KOPT-K1 (cell line): ENCODE measurements at regions not wholly inside any gene's neighbourhood (a gene's known extent, or its start where the extent isn't known, plus 50 kb on each side); places are given as distances from the start of the nearest gene placed in this dataset.
A peak's percentile ranks its signal among the peaks of the same experiment; 100 is the strongest.

Source experiments
- H3K27ac ChIP-seq: fragments of 200-600 bp; sonication (generic); 2 replicates; pipeline ENCODE4 v1.5.1; 2016; ENCODE audit warnings: antibody characterized with exemption, mild to moderate bottlenecking, low read depth, low read length; ENCODE audit not compliant: poor library complexity, severe bottlenecking
- H3K36me3 ChIP-seq: fragments of 200-600 bp; sonication (generic); 2 replicates; pipeline ENCODE4 v1.5.1; 2017; ENCODE audit warnings: antibody characterized with exemption, mild to moderate bottlenecking, low read length, moderate library complexity; ENCODE audit not compliant: insufficient read depth
- H3K9me3 ChIP-seq: fragments of 200-600 bp; sonication (generic); 2 replicates; pipeline ENCODE4 v1.5.1; 2017; ENCODE audit warnings: antibody characterized with exemption, low read length, mild to moderate bottlenecking; ENCODE audit not compliant: insufficient read depth, poor library complexity, severe bottlenecking

DNA sequence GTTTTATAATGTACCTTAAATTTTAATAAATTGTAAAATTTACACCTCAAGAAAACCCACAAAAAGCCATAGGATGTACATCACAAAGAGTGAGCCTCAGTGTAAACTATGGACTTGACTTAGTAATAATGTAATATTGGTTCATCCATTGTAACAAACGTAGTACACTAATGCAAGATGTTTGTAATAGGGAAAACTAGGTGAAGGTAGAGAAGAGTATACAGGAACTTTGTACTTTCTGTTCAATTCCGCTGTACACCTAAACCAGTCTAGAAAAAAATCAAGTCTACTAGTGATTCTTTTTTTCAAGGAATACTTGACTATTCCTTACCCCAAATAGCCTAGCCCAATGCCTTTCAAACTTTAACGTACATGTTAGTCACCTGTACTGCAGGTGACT lies 222.3 kb upstream of the FGGY start:
- H3K9me3 ChIP-seq: no peaks in the 10 kb centered on the region
- H3K27ac ChIP-seq: no peak overlapping the region
- H3K36me3 ChIP-seq: no peaks in the 10 kb centered on the region

DNA sequence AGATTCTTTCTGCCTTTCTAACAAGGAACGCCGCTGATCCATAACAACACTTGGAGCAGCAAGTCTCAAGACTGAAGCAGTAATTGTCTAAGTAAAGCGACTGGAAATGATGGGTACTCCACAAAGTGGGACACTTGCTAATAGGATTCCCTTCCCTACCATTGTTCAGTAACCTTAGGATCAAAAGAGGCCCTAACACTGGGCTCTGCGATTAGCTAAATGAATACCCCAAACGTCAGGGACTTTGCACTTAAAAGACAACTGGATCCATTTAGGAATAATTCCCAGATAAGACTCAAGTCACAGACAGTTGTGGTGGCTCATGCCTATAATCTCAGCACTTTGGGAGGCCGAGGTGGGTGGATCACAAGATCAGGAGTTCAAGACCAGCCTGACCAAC lies 221.9 kb upstream of the FGGY start:
- H3K36me3 ChIP-seq: no peaks in the 10 kb centered on the region
- no peak overlapping the region for H3K27ac ChIP-seq
- H3K9me3 ChIP-seq: no peaks in the 10 kb centered on the region

DNA sequence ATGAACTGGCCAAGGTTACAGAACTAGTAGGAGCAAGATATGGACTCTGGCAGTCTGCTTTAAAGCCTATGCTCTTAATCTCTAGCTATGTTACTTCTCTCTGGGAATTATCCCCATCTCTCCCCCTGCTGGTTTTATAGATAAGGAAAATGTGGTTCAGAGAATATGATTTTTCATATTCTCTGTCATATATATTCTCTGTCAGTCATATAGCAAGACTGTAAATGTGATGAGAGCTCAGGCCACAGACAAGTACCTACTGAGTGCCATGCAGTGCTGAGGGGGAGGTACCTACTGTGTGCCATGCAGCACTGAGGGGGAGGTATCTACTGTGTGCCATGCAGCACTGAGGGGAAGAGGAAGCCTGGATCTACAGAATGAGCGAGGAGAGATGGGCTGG lies 220.3 kb upstream of the FGGY start:
- no peaks in the 10 kb centered on the region for H3K36me3 ChIP-seq
- no peaks in the 10 kb centered on the region for H3K9me3 ChIP-seq
- H3K27ac ChIP-seq: no peak overlapping the region

DNA sequence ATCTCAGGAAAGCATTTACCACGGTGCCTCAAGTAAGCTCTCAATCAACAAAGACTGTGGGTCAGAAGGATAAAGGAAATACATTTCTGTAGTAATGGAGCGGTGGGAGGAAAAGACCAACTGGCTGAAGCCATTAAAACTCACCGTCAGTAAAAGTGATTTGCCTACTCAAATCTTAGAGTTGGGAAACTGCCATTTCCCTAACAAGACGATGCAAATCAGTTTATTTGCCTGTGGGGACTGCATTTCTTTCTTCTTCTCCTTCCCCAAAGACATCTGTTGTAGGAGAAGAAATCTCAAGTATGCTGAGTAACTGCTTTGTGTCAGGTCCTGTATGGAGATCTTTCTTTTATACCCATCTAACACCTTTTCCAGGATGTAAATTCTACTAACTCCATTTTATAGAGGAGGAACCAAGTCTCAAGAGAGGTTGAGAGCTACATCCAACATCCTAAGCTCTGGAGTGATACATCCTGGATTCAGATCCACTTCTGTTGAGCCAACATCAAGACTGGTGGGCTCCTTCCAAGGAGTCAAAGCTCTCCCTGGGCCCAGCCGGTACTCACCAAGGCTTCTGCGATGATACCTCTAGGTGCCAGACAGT lies 219.3 kb upstream of the FGGY start:
- Histone ChIP-seq H3K9me3 (no peaks in the 10 kb centered on the region), H3K27ac (no peak overlapping the region)

DNA sequence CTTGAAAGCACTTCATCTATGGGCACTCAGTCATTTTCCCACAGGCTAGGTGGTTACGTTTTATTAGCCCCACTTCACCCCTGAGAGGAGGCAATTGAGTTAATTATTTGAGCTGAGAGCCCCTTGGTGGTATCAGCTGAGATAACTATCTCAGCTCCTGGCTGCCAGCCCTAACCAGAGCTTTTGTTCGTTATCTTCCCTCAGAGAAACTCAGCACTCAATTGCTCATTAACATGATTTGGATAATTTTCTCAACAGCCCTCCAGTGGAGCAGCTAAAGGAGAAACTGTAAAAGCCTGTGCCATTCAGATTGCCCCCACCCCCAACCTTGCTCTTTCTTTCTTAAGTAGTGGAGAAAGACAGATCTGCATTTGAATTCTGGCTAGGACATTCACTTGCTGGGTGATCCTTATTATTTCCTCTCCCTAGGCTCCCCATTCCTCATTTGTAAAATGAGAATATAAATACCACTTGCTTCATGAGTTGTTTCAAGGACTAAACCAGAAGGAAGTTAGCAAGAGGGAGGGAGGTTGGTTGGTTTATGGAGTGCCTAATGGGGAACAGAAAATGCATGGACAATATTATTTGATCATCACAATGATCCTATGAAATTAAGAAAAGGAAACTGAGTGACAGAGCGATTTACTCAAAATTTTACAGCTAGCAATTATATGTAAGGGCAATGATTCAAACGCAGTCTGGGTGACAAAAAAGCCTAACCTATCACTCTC lies 218.7 kb upstream of the FGGY start:
- H3K27ac ChIP-seq: no peak overlapping the region
- no peaks in the 10 kb centered on the region for H3K9me3 ChIP-seq
- H3K36me3 ChIP-seq: no peaks in the 10 kb centered on the region

More for the DNA sequence above, 219.3 kb upstream of the FGGY start:
- H3K36me3 ChIP-seq: no peaks in the 10 kb centered on the region

DNA sequence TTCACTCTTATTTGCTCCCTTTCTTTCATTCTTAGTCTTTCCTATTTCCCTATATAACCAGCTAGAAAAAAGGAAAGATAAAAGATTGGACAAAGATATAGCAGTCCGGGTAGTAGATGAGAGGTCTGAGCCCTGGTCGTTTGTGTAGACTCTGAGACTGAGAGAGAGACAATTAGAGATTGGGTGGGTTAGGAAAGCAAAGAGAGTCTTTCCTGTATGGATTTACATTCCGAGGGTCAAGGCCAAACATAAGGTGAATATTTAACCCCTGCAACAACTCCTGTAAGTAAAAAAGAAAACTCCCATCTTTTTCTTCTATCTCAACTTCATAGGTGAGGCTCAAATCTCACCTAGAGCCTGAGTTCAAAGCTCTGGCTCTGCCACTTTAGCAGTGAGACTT lies 218.0 kb upstream of the FGGY start:
- H3K9me3 ChIP-seq: no peaks in the 10 kb centered on the region
- no peaks in the 10 kb centered on the region for H3K36me3 ChIP-seq
- no peak overlapping the region for H3K27ac ChIP-seq

DNA sequence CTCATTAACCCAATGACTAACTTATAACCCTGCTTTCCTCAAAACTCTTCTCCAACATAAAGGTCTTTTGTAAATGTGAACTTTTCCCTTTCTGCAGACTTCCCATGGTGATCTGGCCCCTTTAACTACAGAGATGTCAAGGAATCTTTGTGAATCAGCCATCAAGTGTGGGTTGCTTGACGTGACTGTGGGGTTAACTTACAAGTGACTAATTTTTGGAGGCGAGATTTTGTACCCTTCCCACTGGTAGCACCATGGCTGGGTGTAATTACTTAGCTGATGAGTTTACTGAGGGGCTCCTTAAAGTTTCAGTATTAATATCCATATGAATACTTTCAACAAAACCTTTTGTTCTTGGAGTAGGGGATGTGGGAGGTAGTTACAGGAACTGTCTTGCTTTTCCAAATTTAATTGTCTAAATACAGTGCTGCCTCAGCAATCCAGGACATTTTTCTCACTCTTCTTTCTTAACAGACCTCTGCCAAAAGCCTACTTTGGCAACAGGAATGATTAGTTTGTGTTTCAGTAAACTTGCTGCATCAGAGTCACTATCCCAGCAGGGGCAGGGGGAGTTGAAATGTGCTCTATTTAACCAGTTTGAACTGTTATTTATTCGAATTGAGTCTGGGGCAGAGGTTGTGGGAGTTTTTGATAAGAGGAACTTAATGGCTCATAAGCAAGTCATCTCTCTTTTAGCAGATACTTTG lies 217.3 kb upstream of the FGGY start:
- no peak overlapping the region for H3K27ac ChIP-seq
- H3K36me3 ChIP-seq: no peaks in the 10 kb centered on the region
- no peaks in the 10 kb centered on the region for H3K9me3 ChIP-seq

DNA sequence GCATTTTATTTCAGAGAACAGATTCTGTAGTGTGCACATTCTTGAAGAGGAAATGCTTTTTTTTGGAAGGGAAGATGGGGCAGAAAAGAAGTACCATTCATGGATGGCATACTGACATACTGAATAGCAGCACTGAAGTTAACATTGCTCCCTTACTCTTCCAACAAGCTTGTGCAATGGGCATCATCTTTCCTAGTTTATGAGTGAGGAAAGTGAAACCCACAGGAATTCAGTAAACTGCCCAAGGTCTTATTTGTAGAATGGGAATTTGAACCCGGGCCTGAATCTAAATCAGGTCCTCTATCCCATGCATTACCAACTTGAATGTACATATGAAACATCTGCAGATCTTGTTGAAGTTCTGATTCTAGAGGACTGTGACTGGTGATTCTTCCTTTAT lies 215.7 kb upstream of the FGGY start:
- Histone ChIP-seq H3K27ac (no peak overlapping the region), H3K9me3 (no peaks in the 10 kb centered on the region), H3K36me3 (no peaks in the 10 kb centered on the region)

DNA sequence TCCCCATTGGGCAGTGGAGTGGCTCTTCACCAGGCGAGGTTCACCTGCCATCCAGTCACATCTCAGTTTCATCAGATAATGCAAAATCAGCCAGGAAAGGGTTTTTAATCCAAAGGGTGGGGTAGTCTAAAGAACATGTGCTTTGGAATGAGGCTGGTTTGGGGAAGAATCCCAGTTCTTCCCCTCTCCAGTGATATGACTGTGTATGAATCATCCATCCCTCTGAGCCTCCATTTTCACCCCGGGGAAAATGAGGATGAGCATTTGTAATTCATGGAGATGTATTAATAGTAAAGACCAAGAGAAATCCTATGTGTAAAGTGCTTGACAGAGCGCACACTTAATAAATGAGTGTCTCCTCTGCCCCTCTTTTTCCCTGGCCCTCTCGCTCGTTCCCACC lies 215.1 kb upstream of the FGGY start:
- Histone ChIP-seq H3K36me3 (no peaks in the 10 kb centered on the region), H3K9me3 (no peaks in the 10 kb centered on the region), H3K27ac (no peak overlapping the region)

DNA sequence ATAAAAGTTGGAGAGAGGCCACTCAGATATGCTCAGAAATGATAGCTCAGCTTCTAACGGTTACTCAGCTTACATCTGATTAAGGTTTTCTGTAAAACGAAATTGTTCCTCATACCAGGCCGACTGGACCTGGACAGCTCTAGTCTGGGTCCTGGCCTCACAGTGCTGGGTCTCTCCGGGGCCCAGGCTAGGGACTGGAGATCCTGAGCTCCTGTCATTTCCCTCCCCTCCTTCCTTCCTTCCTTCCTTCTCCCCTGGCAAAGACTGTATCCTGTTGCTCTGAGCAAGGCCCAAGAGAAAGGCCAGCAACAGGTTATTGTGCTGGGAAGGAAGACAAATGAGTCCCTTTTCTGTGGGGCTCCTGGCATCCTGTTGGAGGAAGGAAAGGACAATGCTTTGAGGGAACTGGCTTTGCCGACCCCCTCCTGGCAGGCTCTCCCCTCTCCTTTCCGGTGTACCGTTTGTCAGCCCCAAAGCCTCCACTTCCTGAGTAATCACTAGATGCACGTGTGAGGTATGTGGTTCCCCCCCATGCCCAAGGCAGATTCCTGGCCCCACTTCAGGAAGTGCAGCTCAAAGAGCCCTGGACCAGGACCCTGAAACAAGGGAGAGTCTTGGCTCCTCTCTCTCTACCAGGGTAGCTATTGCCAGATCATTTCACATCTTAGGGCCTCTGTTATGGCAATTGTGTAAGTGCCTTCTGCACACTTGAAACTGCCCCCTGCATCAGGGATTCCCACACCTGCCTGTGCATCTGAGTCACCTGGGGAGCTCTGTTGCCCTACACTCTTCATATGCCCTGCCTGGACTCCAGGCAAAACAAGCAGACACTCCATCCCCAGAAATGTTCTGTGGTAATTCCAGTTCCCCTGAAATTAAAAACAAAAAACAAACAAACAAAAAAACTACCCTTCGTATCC lies 212.7 kb upstream of the FGGY start:
- H3K9me3 ChIP-seq: peaks cover 3% of the 10 kb centered on the region
- peak overlapping the region; percentile 37 for H3K27ac ChIP-seq
- H3K36me3 ChIP-seq: no peaks in the 10 kb centered on the region

DNA sequence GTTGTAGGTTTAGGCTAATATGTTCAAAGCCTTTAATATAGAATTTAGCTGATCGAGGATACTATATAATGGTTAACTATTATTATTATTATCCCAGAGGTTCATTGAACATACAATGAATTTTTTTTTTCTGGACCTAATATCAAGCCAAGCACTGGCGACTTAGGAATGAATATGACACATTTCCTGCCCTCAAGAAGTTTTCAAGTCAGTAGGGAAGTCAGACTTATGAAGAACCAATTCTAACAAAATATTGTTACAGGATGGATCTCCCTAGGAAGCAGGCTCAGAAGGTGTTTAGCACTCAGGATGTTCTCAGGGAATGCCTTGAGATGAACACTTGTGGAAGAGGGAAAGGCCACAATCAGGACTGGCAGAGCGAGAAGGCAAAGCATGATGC lies 211.8 kb upstream of the FGGY start:
- no peak overlapping the region for H3K27ac ChIP-seq
- H3K36me3 ChIP-seq: no peaks in the 10 kb centered on the region
- H3K9me3 ChIP-seq: peaks cover 8% of the 10 kb centered on the region

DNA sequence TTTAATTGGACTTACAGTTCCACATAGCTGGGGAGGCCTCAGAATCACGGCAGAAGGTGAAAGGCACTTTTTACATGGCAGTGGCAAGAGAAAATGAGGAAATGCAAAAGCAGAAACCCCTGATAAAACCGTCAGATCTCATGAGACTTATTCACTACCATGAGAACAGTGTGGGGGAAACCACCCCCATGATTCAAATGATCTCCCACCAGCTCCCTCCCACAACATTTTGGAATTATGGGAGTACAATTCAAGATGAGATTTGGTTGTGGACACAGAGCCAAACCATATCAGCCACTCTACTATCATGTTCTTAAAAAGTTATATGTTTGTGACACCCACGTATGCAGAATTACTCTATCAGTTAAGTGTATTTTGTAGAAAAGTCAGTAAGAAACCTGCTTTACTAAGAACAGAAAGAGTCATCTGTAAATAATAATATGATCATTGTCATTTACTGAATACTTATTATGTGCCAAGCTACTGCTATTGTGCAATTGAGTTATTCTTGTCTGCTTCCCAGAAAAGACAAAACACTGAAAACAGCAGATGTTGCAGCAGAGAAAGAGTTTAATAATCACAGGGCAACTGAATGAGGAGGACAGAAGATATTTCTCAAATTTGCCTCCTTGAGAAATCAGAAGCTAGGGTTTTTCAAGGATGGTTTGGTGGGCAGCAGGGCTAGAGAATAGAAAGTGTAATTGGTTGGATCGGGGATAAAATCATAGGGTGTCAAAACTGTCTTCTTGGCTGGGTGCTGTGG lies 207.7 kb upstream of the FGGY start:
- Histone ChIP-seq H3K9me3 (peaks cover 8% of the 10 kb centered on the region), H3K36me3 (no peaks in the 10 kb centered on the region), H3K27ac (no peak overlapping the region)

DNA sequence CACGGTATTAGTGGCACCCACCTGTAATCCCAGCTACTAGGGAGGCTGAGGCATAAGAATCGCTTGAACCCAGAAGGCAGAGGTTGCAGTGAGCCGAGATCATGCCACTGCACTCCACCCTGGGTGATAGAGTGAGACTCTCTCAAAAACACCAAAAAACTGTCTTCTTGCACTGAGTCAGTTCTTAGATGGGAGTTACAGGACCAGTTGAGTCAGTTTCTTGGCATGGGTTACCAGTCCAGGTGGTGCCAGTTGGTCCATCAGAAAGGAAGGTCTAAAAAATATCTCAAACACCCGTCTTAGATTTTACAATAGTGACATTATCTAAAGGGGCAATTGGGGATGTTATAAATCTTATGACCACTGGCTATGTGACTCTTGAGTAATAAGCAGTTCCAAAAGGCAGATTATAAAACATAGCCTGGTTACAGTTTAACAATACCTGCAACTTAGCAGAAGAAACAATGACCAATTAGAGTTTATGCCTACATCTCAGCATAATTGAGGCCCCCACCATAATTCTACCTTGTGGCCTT lies 206.9 kb upstream of the FGGY start:
- Histone ChIP-seq H3K27ac (no peak overlapping the region), H3K36me3 (no peaks in the 10 kb centered on the region), H3K9me3 (peaks cover 8% of the 10 kb centered on the region)

DNA sequence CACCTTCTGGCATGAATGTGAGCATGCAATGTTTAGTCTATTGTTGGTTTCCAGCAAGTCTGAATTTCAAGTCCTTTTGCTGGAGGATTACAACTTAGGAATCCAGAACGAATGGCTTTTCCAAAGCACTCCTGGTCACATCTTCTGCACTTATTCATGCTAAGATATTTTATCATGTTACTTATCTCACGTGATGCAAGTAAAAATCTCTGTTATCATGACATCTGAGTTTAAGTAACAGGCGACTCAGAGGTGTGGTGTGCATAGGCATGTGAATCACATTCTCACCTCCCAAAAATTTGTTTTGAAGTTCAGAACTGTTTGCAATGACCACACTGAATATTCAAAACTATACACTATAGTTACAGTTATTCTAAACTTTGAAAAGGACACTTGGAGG lies 204.8 kb upstream of the FGGY start:
- H3K9me3 ChIP-seq: peaks cover 8% of the 10 kb centered on the region
- H3K36me3 ChIP-seq: no peaks in the 10 kb centered on the region
- no peak overlapping the region for H3K27ac ChIP-seq
